Stimulated activated CD4-positive, alpha-beta T cell treated with anti-CD3 and anti-CD28 coated beads, TNF-alpha, amount 100 ng/mL, for 24 hours (primary cell): ENCODE measurements at regions not wholly inside any gene's neighbourhood (a gene's known extent, or its start where the extent isn't known, plus 50 kb on each side); places are given as distances from the start of the nearest gene placed in this dataset.
"Not testable (repeated sequence)": the region's sequence is repeated elsewhere in the genome, so short reads cannot be mapped to it uniquely, and the experiment has no call there.

Experiments used
- DNase-seq, 3 experiments: peaks; one replicate each; pipeline ENCODE4 v3.0.0-alpha.2; 2020; ENCODE audit warnings: low read depth in 3 of 3

- no peak for DNase-seq
Observed at GRCh38 chr4:72876946-72877345, 192.6 kb downstream of the COX18 start.

- DNase-seq, result no peak
Observed at GRCh38 chr4:72875545-72875944, 194.0 kb downstream of the COX18 start.

GRCh38 chr4:72875138-72875537 lies 194.4 kb downstream of the COX18 start:
- DNase-seq, result no peak

DNA sequence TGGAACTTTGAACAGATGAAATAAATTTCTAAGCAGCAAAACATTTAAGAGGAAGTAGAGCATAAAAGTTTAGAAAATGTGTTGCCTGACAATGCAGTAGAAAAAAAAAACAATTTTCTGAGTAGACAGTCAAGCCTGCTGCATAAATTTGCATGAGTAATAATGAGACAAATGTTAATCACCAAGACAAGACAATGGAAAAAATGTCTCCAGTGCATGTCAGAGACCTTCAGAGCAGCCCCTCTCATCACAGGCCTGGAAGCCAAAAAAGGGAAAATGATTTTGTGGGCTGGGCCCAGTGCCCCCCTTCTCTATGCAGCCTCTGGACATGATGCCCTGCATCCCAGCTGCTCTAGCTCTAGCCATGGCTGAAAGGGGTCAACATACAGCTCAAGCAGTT lies 204.6 kb downstream of the COX18 start:
- no peak for DNase-seq

- not testable (repeated sequence) for DNase-seq
Observed at GRCh38 chr4:72864277-72864676, 205.2 kb downstream of the COX18 start.

GRCh38 chr4:72860766-72861165 lies 208.8 kb downstream of the COX18 start:
- no peak for DNase-seq

GRCh38 chr4:72858328-72858727 lies 211.2 kb downstream of the COX18 start:
- no peak for DNase-seq

DNA sequence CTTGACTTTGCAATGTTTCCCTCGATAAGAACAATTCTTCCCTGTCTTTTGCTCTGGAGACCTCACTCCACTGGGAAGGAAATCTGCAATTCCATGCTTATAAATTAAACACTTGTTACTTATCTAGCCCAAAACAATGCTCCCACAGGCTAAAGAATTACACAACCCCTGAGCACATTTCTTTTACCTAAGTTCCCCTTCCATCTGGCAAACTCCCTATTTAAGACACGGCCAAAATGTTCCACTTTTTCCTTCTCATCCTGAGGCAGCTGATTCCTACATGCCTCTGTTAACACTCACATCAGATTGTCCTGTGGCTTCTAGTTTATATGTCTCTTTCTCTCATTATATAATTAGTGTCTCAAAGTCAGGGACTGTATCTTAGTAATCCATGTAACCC lies 211.7 kb downstream of the COX18 start:
- DNase-seq, result no peak

DNA sequence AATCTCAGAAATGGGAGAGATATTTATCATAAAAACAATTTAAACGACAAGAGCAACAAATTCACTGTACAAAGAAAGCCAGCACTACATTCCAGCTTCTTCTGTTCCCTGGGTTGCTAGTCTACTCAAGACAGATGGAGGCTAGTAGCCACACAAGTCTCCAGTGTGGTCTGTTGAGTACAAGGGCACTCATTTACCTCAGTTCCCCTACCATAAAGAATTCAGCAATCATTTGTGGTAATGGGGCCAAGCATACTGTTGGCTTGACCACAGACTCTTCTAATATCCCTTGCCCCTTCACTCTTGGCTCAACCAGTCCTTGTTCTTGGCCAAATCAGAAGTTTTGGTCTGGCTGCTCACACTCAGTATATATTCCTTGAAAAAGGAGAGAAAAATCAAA lies 212.3 kb downstream of the COX18 start:
- DNase-seq, result no peak

GRCh38 chr4:72846280-72847111 lies 223.0 kb downstream of the COX18 start:
- DNase-seq, result no peak

- no peak for DNase-seq
Observed at GRCh38 chr4:72843466-72843865, 226.1 kb downstream of the COX18 start.

- no peak for DNase-seq
Observed at GRCh38 chr4:72842323-72842722, 227.2 kb downstream of the COX18 start.

- not testable (repeated sequence) for DNase-seq
Observed at GRCh38 chr4:72840166-72840565, 229.3 kb downstream of the COX18 start.

DNA sequence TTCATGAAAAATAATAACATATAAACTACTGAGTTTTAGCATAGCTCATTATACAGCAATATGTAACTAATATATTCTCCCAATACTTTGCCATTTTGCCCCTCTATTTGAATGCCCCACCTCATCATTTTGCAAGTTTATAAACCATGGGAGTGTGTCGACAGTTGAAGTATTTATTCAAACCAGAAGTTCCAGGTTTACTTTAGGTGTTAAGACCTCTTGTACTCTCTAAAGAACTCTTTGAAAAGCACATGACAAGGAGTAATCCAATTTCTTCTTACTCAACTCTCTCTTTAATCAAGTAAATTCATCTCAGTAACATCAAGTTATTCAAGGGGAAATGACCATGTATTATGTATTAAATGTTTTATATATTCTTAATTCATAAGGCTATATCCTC lies 240.7 kb downstream of the COX18 start:
- DNase-seq, result no peak

DNA sequence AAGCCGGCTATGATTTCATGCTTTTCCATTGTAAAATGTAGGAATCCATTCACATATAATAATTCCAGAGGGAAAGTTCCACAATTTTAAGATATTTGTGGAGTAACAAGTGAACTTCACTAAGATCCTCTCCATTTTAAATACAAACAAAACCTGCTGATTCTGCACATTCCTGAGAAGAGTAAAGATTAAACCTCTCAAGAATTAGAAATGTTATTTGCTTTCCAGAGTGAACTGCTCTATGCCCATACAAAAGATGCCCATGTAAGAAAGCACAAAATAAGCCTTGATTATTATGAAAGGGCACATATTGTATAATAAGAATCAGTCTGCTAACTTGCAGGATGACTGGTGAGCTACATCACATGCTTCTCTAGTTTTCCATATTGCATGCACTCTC lies 241.5 kb downstream of the COX18 start:
- no peak for DNase-seq

DNA sequence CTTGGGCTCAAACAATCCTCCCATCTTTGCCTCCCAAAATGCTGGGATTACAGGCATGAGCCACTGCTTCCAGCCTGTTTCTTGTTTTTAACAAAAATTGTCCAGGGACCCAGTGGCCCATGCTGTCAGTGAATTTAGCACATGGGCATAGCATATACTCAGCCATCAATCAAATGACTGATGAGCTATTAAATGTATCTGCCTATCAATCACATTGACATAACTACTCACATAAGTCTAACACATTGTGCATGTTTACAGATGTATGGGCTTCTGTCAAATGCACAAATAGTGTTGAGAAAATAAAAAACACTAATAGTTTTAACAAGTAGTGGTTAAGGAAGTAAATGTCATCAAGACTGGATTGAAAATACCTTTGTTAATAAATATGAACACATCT lies 249.4 kb downstream of the COX18 start:
- no peak for DNase-seq

- no peak for DNase-seq
Observed at GRCh38 chr4:72817012-72817411, 248.0 kb upstream of the ADAMTS3 start.

DNA sequence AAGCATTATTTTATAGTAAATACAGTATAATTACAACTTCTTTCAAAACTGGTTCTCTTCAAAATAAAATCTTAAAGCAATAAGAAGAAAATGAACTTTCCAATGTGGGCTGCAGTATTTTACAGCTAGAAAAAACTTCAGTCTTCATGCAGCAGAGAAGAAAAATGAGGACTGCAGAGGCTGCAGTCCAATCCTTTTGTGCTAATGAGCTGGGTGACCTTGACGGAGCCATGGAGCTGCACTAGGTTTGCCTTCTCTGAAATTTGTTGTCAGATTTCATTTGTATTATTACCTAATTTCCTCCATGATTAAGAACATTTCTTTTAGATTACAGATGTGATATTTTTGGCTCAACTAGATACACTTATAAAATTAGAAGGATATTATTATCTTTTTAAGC lies 245.2 kb upstream of the ADAMTS3 start:
- no peak for DNase-seq

DNA sequence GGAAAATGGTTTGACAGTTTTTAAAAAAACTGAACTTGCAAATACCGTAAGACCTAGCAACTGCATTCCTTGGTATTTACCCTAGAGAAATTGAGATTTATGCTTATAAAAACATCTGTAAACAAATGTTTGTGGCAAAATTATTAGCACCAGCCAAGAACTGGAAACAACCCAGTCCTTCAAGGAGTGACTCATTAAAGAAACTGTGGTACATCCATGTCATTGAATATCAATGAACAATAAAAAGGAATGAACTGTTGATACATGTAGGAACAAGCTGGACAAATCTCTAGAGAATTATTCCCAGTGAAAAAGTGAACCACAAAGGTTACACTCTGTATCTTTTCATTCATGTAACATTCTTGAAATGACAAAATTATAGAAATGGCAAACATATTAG lies 240.2 kb upstream of the ADAMTS3 start:
- no peak for DNase-seq

- DNase-seq, result no peak
Observed at GRCh38 chr4:72805284-72805683, 236.3 kb upstream of the ADAMTS3 start.

- no peak for DNase-seq
Observed at GRCh38 chr4:72797486-72797885, 228.5 kb upstream of the ADAMTS3 start.

- DNase-seq, result no peak
Observed at GRCh38 chr4:72791054-72791453, 222.0 kb upstream of the ADAMTS3 start.

GRCh38 chr4:72786401-72786990 lies 217.5 kb upstream of the ADAMTS3 start:
- DNase-seq, result no peak

GRCh38 chr4:72779241-72779640 lies 210.2 kb upstream of the ADAMTS3 start:
- no peak for DNase-seq
